Naive B cell (primary cell): ENCODE measurements at regions not wholly inside any gene's neighbourhood (a gene's known extent, or its start where the extent isn't known, plus 50 kb on each side); places are given as distances from the start of the nearest gene placed in this dataset.

ENCODE experiments used
- ATAC-seq, 2 donors: fragments of 150-1000 bp; cut with Tn5 transposase; 2 replicates each; pipeline ENCODE4 v1.10.0; 2021; ENCODE audit warnings: low read depth in 2 of 2, mild to moderate bottlenecking in 2 of 2, moderate library complexity in 2 of 2
- DNase-seq: peaks from one replicate; pipeline ENCODE4 v3.0.0; 2022
- H3K27ac Mint-ChIP-seq, 6 donors: one replicate each; pipeline ENCODE4 v1.8.0; 2020 to 2022; ENCODE audit warnings: mild to moderate bottlenecking in 6 of 6, mixed read lengths in 6 of 6, moderate library complexity in 5 of 6, inconsistent platforms in 2 of 6
- H3K27me3 Mint-ChIP-seq, 3 donors: one replicate each; pipeline ENCODE4 v1.8.0; 2021 to 2022; ENCODE audit warnings: mixed read lengths in 3 of 3, mild to moderate bottlenecking in 1 of 3
- H3K36me3 Mint-ChIP-seq, 2 donors: one replicate each; pipeline ENCODE4 v1.8.0; 2020 to 2022; ENCODE audit warnings: mixed read lengths in 2 of 2, inconsistent platforms in 1 of 2, mild to moderate bottlenecking in 1 of 2
- H3K4me1 Mint-ChIP-seq, 3 donors: one replicate each; pipeline ENCODE4 v1.8.0; 2020 to 2022; ENCODE audit warnings: mixed read lengths in 3 of 3, inconsistent platforms in 1 of 3, mild to moderate bottlenecking in 1 of 3, moderate library complexity in 1 of 3
- H3K4me3 Mint-ChIP-seq, 8 donors: one replicate each; pipeline ENCODE4 v1.8.0; 2020 to 2022; ENCODE audit warnings: mild to moderate bottlenecking in 8 of 8, mixed read lengths in 8 of 8, moderate library complexity in 8 of 8, inconsistent platforms in 2 of 8
- H3K9me3 Mint-ChIP-seq, 7 donors: one replicate each; pipeline ENCODE4 v1.8.0; 2020 to 2022; ENCODE audit warnings: mixed read lengths in 7 of 7, mild to moderate bottlenecking in 5 of 7, inconsistent platforms in 2 of 7, moderate library complexity in 1 of 7

DNA sequence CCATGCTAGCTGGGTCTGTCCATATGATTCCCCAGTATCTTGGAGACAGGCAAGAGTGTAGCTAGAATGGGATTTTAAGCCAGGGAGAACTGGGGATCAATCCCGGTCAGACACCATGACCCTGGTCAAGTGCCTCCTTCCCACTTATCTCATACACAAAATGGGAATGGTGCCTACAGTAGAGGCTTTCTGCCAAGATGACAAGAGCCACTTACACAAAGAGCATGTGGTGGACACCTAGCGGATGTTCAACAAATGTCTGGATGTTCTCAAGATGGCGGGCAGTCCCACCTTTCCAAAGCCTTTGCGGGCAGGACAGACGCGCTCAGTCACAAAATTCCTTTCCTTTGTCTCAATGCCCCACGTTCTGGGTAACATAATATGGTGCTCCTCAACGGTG lies 57.3 kb downstream of the MAF start:
- no peak for DNase-seq
- no peak overlapping the region for H3K4me3 Mint-ChIP-seq
- ATAC-seq: no peak
- peaks cover 8 to 16% (median 13%) of the 10 kb centered on the region in 3 donors for H3K27me3 Mint-ChIP-seq
- H3K4me1 Mint-ChIP-seq: no peaks in the 10 kb centered on the region
- H3K9me3 Mint-ChIP-seq: no peaks in the 10 kb centered on the region
- H3K27ac Mint-ChIP-seq: no peak overlapping the region
- no peaks in the 10 kb centered on the region for H3K36me3 Mint-ChIP-seq

DNA sequence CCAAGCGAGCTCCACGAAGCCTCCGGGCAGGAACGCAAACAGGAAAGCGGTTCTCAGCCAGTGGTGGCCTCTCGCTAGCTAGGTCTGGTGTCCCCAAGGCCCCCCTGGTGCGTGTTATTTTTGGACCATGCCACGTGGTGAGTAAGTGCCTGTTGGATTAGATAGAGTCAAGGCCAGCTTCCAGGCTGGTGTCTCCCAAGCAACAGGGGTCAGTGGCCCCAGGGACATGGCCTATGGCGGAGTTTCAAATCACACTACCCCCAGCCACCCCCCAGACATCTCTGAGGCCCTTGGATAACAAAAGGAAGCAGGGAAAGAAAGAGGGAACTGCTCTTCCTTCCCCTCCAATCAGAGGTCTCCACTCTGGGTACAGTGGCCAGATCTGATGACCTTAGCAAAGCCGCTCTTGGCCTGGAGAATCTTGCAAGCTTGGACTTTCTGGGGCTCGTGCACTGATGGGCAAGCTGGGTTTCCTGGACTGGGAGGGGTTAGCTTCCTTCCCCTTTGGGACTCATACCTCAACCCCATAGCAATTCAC lies 58.2 kb downstream of the MAF start:
- Mint-ChIP-seq H3K4me1 (no peaks in the 10 kb centered on the region), H3K36me3 (no peaks in the 10 kb centered on the region), H3K9me3 (no peaks in the 10 kb centered on the region), H3K27me3 (peaks cover 7 to 15% (median 9%) of the 10 kb centered on the region in 3 donors), H3K4me3 (no peak overlapping the region), H3K27ac (no peak overlapping the region)
- ATAC-seq (no peak), DNase-seq (no peak)

DNA sequence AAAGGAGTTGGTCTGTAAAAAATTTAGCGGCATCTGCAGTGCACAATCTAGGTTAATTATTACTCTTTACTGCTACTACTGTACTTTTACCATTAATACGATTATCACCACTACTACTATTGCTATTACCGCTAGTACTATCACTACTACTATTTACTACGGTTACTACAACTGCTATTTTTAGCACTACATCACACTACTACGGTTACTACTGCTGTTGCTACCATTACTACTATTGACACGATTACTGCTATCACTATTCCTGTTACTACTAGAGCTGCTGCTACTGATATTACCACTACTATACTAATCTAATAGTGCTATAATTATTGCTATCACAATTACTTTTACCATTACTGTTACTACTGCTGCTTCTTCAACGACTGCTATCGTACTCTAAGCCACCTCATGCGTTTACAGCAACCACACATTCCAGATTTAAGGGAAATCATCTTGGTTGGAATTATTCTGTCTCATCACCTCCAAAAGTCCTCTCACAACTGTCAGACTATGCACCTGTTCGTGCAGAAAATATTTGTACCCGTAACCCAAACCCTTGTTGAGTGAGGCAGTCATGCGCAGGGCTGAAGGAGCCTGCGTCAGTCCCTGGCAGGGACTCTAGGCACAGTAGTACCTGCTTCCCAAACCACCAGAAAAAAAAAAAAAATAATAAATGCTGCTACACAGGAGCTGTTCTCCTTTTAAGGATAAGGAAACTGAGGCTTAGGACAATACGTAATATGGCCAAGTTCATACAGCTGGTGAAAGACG lies 59.5 kb downstream of the MAF start:
- Mint-ChIP-seq H3K36me3 (no peaks in the 10 kb centered on the region), H3K27me3 (peaks cover 0 to 9% (median 4%) of the 10 kb centered on the region in 3 donors), H3K4me1 (no peaks in the 10 kb centered on the region), H3K4me3 (no peak overlapping the region), H3K27ac (no peak overlapping the region), H3K9me3 (no peaks in the 10 kb centered on the region)
- no peak for ATAC-seq
- no peak for DNase-seq

DNA sequence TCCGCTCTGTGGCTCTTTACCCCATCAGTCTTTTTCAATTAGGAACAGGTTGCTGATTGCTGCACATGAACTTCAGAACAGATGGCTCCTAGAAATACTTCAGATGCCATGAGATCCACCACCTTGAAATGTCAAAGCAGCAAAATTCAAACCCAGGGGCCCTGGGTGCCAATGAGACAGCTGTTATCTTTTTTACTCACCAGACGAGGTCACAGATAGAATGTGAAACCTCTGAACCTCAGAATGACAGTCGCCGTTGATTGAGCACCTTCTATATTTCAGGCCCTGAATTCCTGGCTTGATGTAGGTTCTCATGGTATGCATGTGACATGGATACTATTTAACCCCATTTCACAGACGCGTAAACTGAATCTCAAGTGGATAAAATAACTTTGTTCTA lies 63.0 kb downstream of the MAF start:
- no peaks in the 10 kb centered on the region for H3K9me3 Mint-ChIP-seq
- no peaks in the 10 kb centered on the region for H3K4me1 Mint-ChIP-seq
- H3K4me3 Mint-ChIP-seq: no peak overlapping the region
- DNase-seq (no peak), ATAC-seq (no peak)
- no peak overlapping the region for H3K27ac Mint-ChIP-seq
- peaks cover 0 to 9% (median 5%) of the 10 kb centered on the region in 3 donors for H3K27me3 Mint-ChIP-seq
- H3K36me3 Mint-ChIP-seq: no peaks in the 10 kb centered on the region

DNA sequence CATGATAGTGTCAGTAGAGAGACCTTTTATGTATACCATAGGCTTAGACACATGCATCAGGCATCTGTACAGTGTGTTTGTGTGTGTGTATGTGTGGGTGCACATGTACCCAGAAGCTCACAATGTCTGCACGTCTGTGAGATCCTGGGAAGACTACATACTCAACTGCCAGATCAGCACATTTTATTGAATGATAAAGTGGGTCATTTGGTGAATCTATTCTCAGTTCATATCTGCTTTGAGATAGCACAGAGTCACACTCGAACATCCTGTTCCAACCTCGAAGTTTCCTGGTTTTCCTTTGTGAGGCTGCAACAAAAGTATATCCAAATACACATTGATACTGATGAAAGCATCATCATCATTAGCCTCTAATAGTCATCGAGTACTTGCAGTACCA lies 63.6 kb downstream of the MAF start:
- Mint-ChIP-seq H3K36me3 (no peaks in the 10 kb centered on the region), H3K4me1 (no peaks in the 10 kb centered on the region), H3K27ac (no peak overlapping the region), H3K27me3 (peaks cover 0 to 10% (median 9%) of the 10 kb centered on the region in 3 donors), H3K4me3 (no peak overlapping the region), H3K9me3 (no peaks in the 10 kb centered on the region)
- DNase-seq (no peak), ATAC-seq (no peak)

DNA sequence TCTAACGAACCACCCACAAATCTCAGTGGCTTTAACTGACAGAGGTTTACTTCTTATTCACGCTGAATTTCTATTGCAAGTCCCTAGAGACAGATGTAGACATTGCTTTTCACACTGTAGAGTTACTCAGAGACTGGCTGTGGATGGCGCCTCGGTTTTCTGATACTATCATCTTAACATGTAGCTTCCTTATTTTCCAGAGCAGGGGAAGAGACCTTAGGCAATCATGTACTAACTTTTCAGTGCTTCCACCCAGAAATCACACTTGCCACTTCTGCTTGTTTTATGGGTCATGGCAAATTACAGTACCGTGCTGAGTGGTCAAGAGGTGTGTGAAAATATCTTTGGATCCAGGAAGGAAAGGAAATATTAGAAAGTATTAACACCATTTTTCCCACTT lies 65.4 kb downstream of the MAF start:
- H3K27ac Mint-ChIP-seq: peak overlapping the region in 1 of 6 donors; percentile 36
- peaks cover 0 to 15% (median 9%) of the 10 kb centered on the region in 3 donors for H3K27me3 Mint-ChIP-seq
- no peak overlapping the region for H3K4me3 Mint-ChIP-seq

DNA sequence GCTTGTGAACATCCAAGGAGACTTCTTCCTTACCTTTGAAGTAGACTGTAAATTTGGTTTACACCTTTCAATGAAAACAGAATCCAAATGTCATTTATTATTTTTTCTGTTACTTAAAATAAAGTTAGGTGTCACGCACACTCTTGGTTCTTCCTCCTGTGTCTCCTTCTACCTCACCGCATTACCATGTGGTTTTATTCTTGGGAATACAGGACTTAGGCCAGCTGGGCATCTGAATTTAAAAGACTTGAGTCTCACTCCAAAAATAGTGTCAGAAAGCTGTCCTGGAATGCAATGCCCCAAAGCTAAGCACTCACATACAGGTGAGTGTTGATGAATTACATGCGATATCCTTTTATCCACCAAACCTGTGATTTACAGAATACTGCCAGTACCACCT lies 66.4 kb downstream of the MAF start:
- DNase-seq (no peak), ATAC-seq (no peak)
- Mint-ChIP-seq H3K36me3 (no peaks in the 10 kb centered on the region), H3K27me3 (peaks cover 0 to 15% (median 7%) of the 10 kb centered on the region in 3 donors), H3K27ac (no peak overlapping the region), H3K9me3 (no peaks in the 10 kb centered on the region), H3K4me3 (no peak overlapping the region), H3K4me1 (no peaks in the 10 kb centered on the region)

More for the DNA sequence above, 65.4 kb downstream of the MAF start:
- ATAC-seq (no peak), DNase-seq (no peak)
- Mint-ChIP-seq H3K36me3 (no peaks in the 10 kb centered on the region), H3K9me3 (no peaks in the 10 kb centered on the region), H3K4me1 (no peaks in the 10 kb centered on the region)

DNA sequence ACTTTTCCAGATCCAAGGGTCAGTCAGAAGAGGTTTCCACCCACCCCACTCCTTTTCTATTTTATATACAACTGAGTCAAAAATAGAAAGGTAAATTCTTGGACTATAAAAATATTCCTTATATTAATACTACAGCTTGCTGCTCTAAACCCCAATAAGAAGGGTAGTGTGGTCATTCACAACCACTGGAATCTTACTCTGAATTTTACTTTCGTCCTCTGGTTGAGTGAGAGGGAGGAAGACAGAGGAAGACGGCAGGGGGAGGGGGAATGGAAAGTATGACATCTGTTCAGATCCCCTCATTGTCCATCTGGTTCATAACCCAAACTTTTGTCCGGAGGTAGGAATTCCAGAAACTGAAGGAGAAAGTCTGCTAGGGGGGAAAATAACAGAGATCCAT lies 67.2 kb downstream of the MAF start:
- no peak overlapping the region for H3K4me3 Mint-ChIP-seq
- ATAC-seq (no peak), DNase-seq (no peak)
- H3K4me1 Mint-ChIP-seq: no peaks in the 10 kb centered on the region
- H3K27me3 Mint-ChIP-seq: peaks cover 0 to 15% (median 0%) of the 10 kb centered on the region in 3 donors
- H3K9me3 Mint-ChIP-seq: no peaks in the 10 kb centered on the region
- H3K36me3 Mint-ChIP-seq: no peaks in the 10 kb centered on the region
- H3K27ac Mint-ChIP-seq: no peak overlapping the region

DNA sequence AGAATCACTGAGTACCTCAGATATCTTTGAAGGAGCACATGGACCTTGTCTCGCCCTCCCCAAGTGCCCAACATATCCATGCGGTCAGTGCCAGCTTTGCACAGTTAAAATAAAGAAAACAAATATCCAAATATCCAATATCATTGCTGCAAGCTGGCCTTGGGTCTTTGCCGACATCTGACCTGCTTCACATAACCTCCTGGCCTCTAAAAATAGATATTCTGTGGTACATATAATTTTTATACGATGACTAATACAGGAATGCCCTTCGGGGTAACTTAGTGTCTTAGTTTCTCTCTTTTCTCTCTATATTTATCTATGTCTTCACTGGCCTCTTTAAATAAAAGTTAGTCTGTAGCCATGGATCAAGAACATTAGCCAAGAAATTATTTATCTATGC lies 67.8 kb downstream of the MAF start:
- no peak overlapping the region for H3K27ac Mint-ChIP-seq
- H3K4me1 Mint-ChIP-seq: no peaks in the 10 kb centered on the region
- ATAC-seq: no peak
- peaks cover 0 to 15% (median 0%) of the 10 kb centered on the region in 3 donors for H3K27me3 Mint-ChIP-seq
- H3K4me3 Mint-ChIP-seq: no peak overlapping the region
- H3K9me3 Mint-ChIP-seq: no peaks in the 10 kb centered on the region
- no peaks in the 10 kb centered on the region for H3K36me3 Mint-ChIP-seq
- DNase-seq: no peak

DNA sequence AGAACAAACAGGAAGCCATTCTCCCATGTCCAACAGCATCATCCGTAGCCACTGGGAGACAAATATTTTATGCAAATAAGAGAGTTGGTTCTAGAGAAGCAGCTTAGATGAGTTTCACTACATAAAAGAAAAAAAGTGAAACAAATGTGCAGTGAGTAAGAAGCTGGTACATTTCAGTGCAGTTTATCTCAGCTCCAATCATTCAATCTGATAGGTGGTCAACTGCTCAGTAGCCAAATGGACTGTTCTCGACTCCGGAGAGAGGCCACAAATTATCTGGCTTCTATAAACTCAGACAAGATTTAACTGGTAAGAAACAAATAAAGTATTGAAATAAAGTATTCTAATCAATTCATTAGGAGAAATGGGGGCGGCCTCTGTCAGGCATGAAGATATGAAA lies 68.3 kb downstream of the MAF start:
- H3K4me3 Mint-ChIP-seq: no peak overlapping the region
- ATAC-seq: no peak
- H3K27me3 Mint-ChIP-seq: peaks cover 0 to 15% (median 0%) of the 10 kb centered on the region in 3 donors

DNA sequence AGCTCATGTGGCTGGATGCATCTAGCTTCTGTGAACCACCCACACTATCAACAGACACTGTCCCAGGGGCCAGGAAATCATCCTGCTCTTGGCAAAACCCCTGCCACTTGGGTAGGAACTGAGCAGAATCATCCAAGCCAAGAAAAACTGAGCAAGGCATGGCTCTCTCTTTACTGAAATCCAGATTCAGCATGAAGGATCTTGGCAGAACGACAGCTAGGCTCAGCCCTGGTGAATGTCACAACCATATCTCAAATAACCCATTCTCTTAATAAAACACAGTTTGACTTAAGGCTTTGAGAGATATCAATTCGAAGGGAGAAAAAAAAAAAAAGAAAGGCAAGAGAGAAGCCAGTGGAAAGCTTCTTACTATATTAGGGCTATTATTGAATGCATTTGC lies 72.2 kb downstream of the MAF start:
- Mint-ChIP-seq H3K27ac (no peak overlapping the region), H3K9me3 (no peaks in the 10 kb centered on the region)

More for the DNA sequence above, 68.3 kb downstream of the MAF start:
- Mint-ChIP-seq H3K9me3 (no peaks in the 10 kb centered on the region), H3K27ac (no peak overlapping the region), H3K36me3 (no peaks in the 10 kb centered on the region), H3K4me1 (no peaks in the 10 kb centered on the region)
- DNase-seq: no peak

DNA sequence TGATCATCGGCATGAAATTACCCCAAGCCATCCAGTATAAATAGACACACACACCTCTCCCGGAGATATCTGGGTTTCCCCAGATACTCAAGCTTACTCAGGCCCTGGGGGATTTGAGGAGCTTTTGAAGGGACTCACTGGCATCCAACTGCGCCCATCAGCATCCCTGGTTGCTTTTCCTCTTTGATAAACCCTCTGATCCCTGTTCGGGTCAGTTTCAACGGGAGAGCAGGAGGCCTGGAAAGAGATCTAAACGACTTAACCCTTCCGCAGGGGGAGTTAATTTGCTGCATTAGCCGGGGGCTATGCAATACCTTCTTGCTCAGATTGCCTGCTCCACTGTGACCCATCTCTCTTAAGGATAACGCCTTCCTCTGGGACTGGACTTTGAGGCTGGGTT lies 76.6 kb downstream of the MAF start:
- ATAC-seq: no peak
- DNase-seq: no peak
- peaks cover 34 to 35% (median 35%) of the 10 kb centered on the region in 3 donors for H3K27me3 Mint-ChIP-seq
- peaks cover 0 to 3% (median 0%) of the 10 kb centered on the region in 3 donors for H3K4me1 Mint-ChIP-seq
- no peak overlapping the region for H3K4me3 Mint-ChIP-seq
- peaks cover 0 to 3% (median 0%) of the 10 kb centered on the region in 7 donors for H3K9me3 Mint-ChIP-seq
- H3K27ac Mint-ChIP-seq: no peak overlapping the region
- no peaks in the 10 kb centered on the region for H3K36me3 Mint-ChIP-seq

More for the DNA sequence above, 72.2 kb downstream of the MAF start:
- no peak for ATAC-seq
- no peaks in the 10 kb centered on the region for H3K4me1 Mint-ChIP-seq
- H3K4me3 Mint-ChIP-seq: no peak overlapping the region
- H3K27me3 Mint-ChIP-seq: peaks cover 7 to 10% (median 8%) of the 10 kb centered on the region in 3 donors
- H3K36me3 Mint-ChIP-seq: no peaks in the 10 kb centered on the region
- DNase-seq: no peak

DNA sequence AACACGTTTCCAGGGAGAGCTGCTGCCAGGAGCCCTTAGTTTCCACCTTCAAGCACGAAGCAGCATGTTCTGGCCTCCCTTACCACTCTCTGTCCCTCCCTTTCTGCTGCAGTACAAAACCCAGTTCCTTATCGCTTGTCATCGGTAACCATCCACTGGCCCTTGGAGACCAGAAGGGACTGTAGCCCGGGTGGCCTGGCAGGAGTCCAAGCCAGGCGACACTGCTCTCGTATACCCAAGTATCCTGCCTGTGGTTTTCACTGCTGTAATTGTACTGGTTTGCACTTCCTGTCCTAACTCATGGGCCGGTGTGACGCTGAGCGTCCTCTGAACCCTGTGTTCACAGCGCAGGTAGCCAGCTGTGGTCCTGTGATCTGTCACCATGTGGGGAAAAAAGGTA lies 81.1 kb downstream of the MAF start:
- Mint-ChIP-seq H3K4me3 (no peak overlapping the region), H3K27ac (peak overlapping the region in 1 of 6 donors; percentile 28), H3K9me3 (peaks cover 0 to 3% (median 0%) of the 10 kb centered on the region in 7 donors), H3K27me3 (peaks cover 27 to 44% (median 40%) of the 10 kb centered on the region in 3 donors), H3K4me1 (peaks cover 0 to 3% (median 0%) of the 10 kb centered on the region in 3 donors), H3K36me3 (no peaks in the 10 kb centered on the region)
- ATAC-seq (no peak), DNase-seq (no peak)

DNA sequence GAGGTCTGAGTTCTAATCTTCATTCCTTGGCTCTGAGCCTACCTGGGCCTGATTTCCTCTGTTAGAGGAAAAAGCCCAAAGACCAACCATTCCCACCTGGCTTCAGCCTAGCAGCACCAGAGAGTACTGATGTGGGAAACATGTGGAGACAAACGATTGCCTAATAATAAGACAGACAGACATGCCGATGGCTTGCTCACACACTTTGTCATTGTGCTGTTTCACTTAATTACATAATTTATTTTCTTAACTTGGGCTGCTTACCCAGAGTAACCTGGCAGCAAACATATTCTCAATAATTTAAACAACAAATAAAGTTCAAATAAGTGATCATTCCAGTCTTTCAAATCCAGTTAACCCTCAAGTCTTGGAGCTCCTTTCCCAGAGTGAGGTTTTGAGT lies 83.4 kb downstream of the MAF start:
- no peak for ATAC-seq
- Mint-ChIP-seq H3K27me3 (peaks cover 32 to 41% (median 39%) of the 10 kb centered on the region in 3 donors), H3K4me3 (no peak overlapping the region), H3K4me1 (peaks cover 0 to 3% (median 0%) of the 10 kb centered on the region in 3 donors), H3K9me3 (peaks cover 0 to 3% (median 0%) of the 10 kb centered on the region in 7 donors), H3K27ac (no peak overlapping the region), H3K36me3 (no peaks in the 10 kb centered on the region)
- DNase-seq: no peak
